C4-2B (cell line): ENCODE measurements at regions not wholly inside any gene's neighbourhood (a gene's known extent, or its start where the extent isn't known, plus 50 kb on each side); places are given as distances from the start of the nearest gene placed in this dataset.

Source experiments
- CTCF ChIP-seq: fragments of 450-650 bp; conservative IDR thresholded peaks from 2 replicates; pipeline ENCODE4 v1.5.1; 2017; ENCODE audit warnings: mild to moderate bottlenecking
- ZFX ChIP-seq: fragments of 450-650 bp; IDR thresholded peaks from 2 replicates; pipeline ENCODE4 v1.6.1; 2017

- TF ChIP-seq CTCF (no peak), ZFX (no peak)
These were observed 79.8 kb downstream of the MID1IP1 start for GRCh38 chrX:38881066-38881465.
